HEK293T (cell line): ENCODE measurements at regions not wholly inside any gene's neighbourhood (a gene's known extent, or its start where the extent isn't known, plus 50 kb on each side); places are given as distances from the start of the nearest gene placed in this dataset.

ENCODE experiments used
- CTCF ChIA-PET: fragments of 350-600 bp; formaldehyde crosslinking; extraction: SDS; loops from one replicate; lab custom pipeline; 2021; ENCODE audit warnings: antibody characterized with exemption, inconsistent platforms; lab: Yijun Ruan, JAX
- POLR2A ChIA-PET: fragments of 350-600 bp; formaldehyde crosslinking; extraction: SDS; loops from one replicate; lab custom pipeline; 2020; ENCODE audit warnings: antibody characterized with exemption, inconsistent platforms; lab: Yijun Ruan, JAX
- DNase-seq: peaks from one replicate; pipeline ENCODE4 v3.0.0; 2012; ENCODE audit warnings: mixed read lengths; ENCODE audit errors: extremely low spot score
- ARNT ChIP-seq: fragments of 450-650 bp; IDR thresholded peaks from 2 replicates; pipeline ENCODE4 v1.6.1; 2017; ENCODE audit warnings: mild to moderate bottlenecking
- BHLHE40 ChIP-seq: fragments of 450-650 bp; IDR thresholded peaks from 2 replicates; pipeline ENCODE4 v1.6.1; 2016; ENCODE audit warnings: mild to moderate bottlenecking, moderate library complexity, borderline replicate concordance
- CTBP1 ChIP-seq: fragments of 450-650 bp; IDR thresholded peaks from 2 replicates; pipeline ENCODE4 v1.6.1; 2016; ENCODE audit warnings: borderline replicate concordance
- ELF4 ChIP-seq: fragments of 450-650 bp; IDR thresholded peaks from 2 replicates; pipeline ENCODE4 v1.6.1; 2017; ENCODE audit warnings: antibody characterized with exemption
- FOXA1 ChIP-seq: fragments of 450-650 bp; IDR thresholded peaks from 2 replicates; pipeline ENCODE4 v1.6.1; 2016; ENCODE audit warnings: mild to moderate bottlenecking
- FOXK2 ChIP-seq: fragments of 450-650 bp; IDR thresholded peaks from 2 replicates; pipeline ENCODE4 v1.6.1; 2016; ENCODE audit warnings: mild to moderate bottlenecking
- FOXM1 ChIP-seq: fragments of 450-650 bp; IDR thresholded peaks from 2 replicates; pipeline ENCODE4 v1.6.1; 2017; ENCODE audit warnings: mild to moderate bottlenecking, borderline replicate concordance
- HDGF ChIP-seq: fragments of 450-650 bp; IDR thresholded peaks from 2 replicates; pipeline ENCODE4 v1.6.1; 2017; ENCODE audit warnings: antibody characterized with exemption, borderline replicate concordance
- L3MBTL2 ChIP-seq: fragments of 450-650 bp; conservative IDR thresholded peaks from 2 replicates; pipeline ENCODE4 v1.6.1; 2016; ENCODE audit warnings: mild to moderate bottlenecking
- LEF1 ChIP-seq: fragments of 450-650 bp; IDR thresholded peaks from 2 replicates; pipeline ENCODE4 v1.6.1; 2017; ENCODE audit warnings: mild to moderate bottlenecking, borderline replicate concordance
- NFRKB ChIP-seq: fragments of 450-650 bp; IDR thresholded peaks from 2 replicates; pipeline ENCODE4 v1.6.1; 2016; ENCODE audit warnings: mild to moderate bottlenecking, moderate library complexity
- PKNOX1 ChIP-seq: fragments of 450-650 bp; IDR thresholded peaks from 2 replicates; pipeline ENCODE4 v1.6.1; 2016
- SP1 ChIP-seq: fragments of 450-650 bp; IDR thresholded peaks from 2 replicates; pipeline ENCODE4 v1.6.1; 2017
- SUZ12 ChIP-seq: fragments of 450-650 bp; IDR thresholded peaks from 2 replicates; pipeline ENCODE4 v1.6.1; 2016; ENCODE audit warnings: mild to moderate bottlenecking
- TARDBP ChIP-seq: fragments of 450-650 bp; IDR thresholded peaks from 2 replicates; pipeline ENCODE4 v1.6.1; 2016
- ZNF384 ChIP-seq: fragments of 450-650 bp; IDR thresholded peaks from 2 replicates; pipeline ENCODE4 v1.6.1; 2016

- no peak for DNase-seq
- TF ChIP-seq FOXM1 (no peak), LEF1 (no peak), FOXA1 (no peak), PKNOX1 (no peak), TARDBP (no peak), ARNT (no peak), ZNF384 (no peak), ELF4 (no peak), CTBP1 (no peak), SUZ12 (no peak), L3MBTL2 (no peak), HDGF (no peak), FOXK2 (no peak), BHLHE40 (no peak), NFRKB (no peak), SP1 (no peak)
- ChIA-PET POLR2A (no interaction called here), CTCF (no interaction called here)
Observed at GRCh38 chr13:106821979-106822378, 254.0 kb upstream of the ARGLU1 start.

GRCh38 chr13:106819413-106820180 is 251.7 kb upstream of the ARGLU1 start:
- no peak for TF ChIP-seq FOXM1
- no peak for TF ChIP-seq HDGF
- TF ChIP-seq SUZ12 = no peak
- no peak for TF ChIP-seq ELF4
- TF ChIP-seq BHLHE40 = no peak
- TF ChIP-seq FOXK2 = no peak
- TF ChIP-seq ZNF384 = no peak
- TF ChIP-seq TARDBP = no peak
- no peak for TF ChIP-seq L3MBTL2
- no peak for TF ChIP-seq PKNOX1
- ChIA-PET POLR2A (no interaction called here), CTCF (no interaction called here)
- DNase-seq = no peak

- ChIA-PET POLR2A (no interaction called here), CTCF (no interaction called here)
- no peak for DNase-seq
- no peak for TF ChIP-seq FOXM1
- no peak for TF ChIP-seq NFRKB
- TF ChIP-seq SP1 = no peak
- TF ChIP-seq SUZ12 = no peak
- no peak for TF ChIP-seq FOXA1
- TF ChIP-seq BHLHE40 = no peak
- TF ChIP-seq HDGF = no peak
- no peak for TF ChIP-seq PKNOX1
- TF ChIP-seq ARNT = no peak
- TF ChIP-seq L3MBTL2 = no peak
Observed at GRCh38 chr13:106818971-106819370, 251.0 kb upstream of the ARGLU1 start.

- no peak for TF ChIP-seq L3MBTL2
- TF ChIP-seq BHLHE40 = no peak
- TF ChIP-seq FOXA1 = no peak
- no peak for TF ChIP-seq TARDBP
- POLR2A ChIA-PET = no interaction called here
- DNase-seq = no peak
- CTCF ChIA-PET = no interaction called here
Observed at GRCh38 chr13:106815545-106815944, 247.6 kb upstream of the ARGLU1 start.

GRCh38 chr13:106814463-106814862 is 246.5 kb upstream of the ARGLU1 start:
- no peak for DNase-seq
- no peak for TF ChIP-seq FOXA1
- no peak for TF ChIP-seq FOXM1
- TF ChIP-seq FOXK2 = no peak
- no peak for TF ChIP-seq NFRKB
- TF ChIP-seq HDGF = no peak
- TF ChIP-seq ZNF384 = no peak
- no peak for TF ChIP-seq CTBP1
- TF ChIP-seq LEF1 = no peak
- TF ChIP-seq BHLHE40 = no peak
- no peak for TF ChIP-seq ARNT
- no peak for TF ChIP-seq PKNOX1
- TF ChIP-seq SP1 = no peak
- no peak for TF ChIP-seq TARDBP
- no peak for TF ChIP-seq ELF4
- ChIA-PET CTCF (no interaction called here), POLR2A (no interaction called here)

- ChIA-PET POLR2A (no interaction called here), CTCF (no interaction called here)
- no peak for DNase-seq
- TF ChIP-seq FOXM1 = no peak
- no peak for TF ChIP-seq CTBP1
- no peak for TF ChIP-seq LEF1
- no peak for TF ChIP-seq HDGF
- TF ChIP-seq PKNOX1 = no peak
- no peak for TF ChIP-seq SUZ12
- no peak for TF ChIP-seq L3MBTL2
- no peak for TF ChIP-seq BHLHE40
- no peak for TF ChIP-seq ZNF384
Observed at GRCh38 chr13:106810069-106810468, 242.1 kb upstream of the ARGLU1 start.
